Esophagus squamous epithelium (tissue), 5 donors: ENCODE measurements at regions not wholly inside any gene's neighbourhood (a gene's known extent, or its start where the extent isn't known, plus 50 kb on each side); places are given as distances from the start of the nearest gene placed in this dataset.

ENCODE experiments used
- DNase-seq: peaks from one replicate; lab custom pipeline; 2025; lab: John Stamatoyannopoulos, UW
- H3K27ac ChIP-seq, 4 donors: fragments of 200-600 bp; sonication (generic); one replicate each; pipeline ENCODE4 v1.5.1; 2016 to 2019; ENCODE audit warnings: mild to moderate bottlenecking in 1 of 4
- H3K27me3 ChIP-seq, 4 donors: fragments of 200-600 bp; sonication (generic); 1 replicate in 3 of 4; 2 replicates in 1 of 4; pipeline versions ENCODE4 v1.5.1 to v1.6.0; 2017 to 2021; ENCODE audit warnings: antibody characterized with exemption in 1 of 4
- H3K36me3 ChIP-seq, 3 donors: fragments of 200-600 bp; sonication (generic); one replicate each; pipeline ENCODE4 v1.5.1; 2016 to 2019
- H3K4me1 ChIP-seq, 3 donors: fragments of 200-600 bp; sonication (generic); one replicate each; pipeline ENCODE4 v1.5.1; 2017 to 2019
- H3K4me3 ChIP-seq, 4 donors: fragments of 200-600 bp; sonication (generic); 1 replicate in 3 of 4; 2 replicates in 1 of 4; pipeline ENCODE4 v1.5.1; 2016 to 2019; ENCODE audit warnings: mild to moderate bottlenecking in 2 of 4, moderate library complexity in 1 of 4
- H3K9me3 ChIP-seq, 3 donors: fragments of 200-600 bp; sonication (generic); one replicate each; pipeline ENCODE4 v1.5.1; 2016 to 2019
- CTCF ChIP-seq, 6 experiments: fragments of 450-650 bp in 4 of 6; fragments of 200-600 bp in 2 of 6; sonication (generic) in 2 of 6; IDR thresholded peaks; one replicate each; pipeline ENCODE4 v1.5.1; 2016 to 2019; ENCODE audit warnings: antibody characterized with exemption in 6 of 6, mild to moderate bottlenecking in 4 of 6, moderate library complexity in 4 of 6
- POLR2A ChIP-seq, 4 donors: fragments of 450-650 bp; IDR thresholded peaks; one replicate each; pipeline ENCODE4 v1.6.1; 2017; ENCODE audit warnings: antibody characterized with exemption in 4 of 4, mild to moderate bottlenecking in 4 of 4, moderate library complexity in 3 of 4
- WGBS, 2 donors: methylation state at CpG; one replicate each; pipeline ENCODE4 v1.1.5; 2018; 5-methylcytosine and 5-hydroxymethylcytosine counted together
- intact Hi-C: fragments of 100-400 bp; cut with DNase I; formaldehyde crosslinking; loops from one replicate; pipeline ENCODE4 v1.15.0; 2022
- donor health status: DM: yes; HTN: yes; CAD: no.

GRCh38 chr2:137845422-137845821, 118.9 kb upstream of the HNMT start:
- Histone ChIP-seq H3K4me1 (peaks cover 0 to 13% (median 0%) of the 10 kb centered on the region in 3 donors), H3K36me3 (no peaks in the 10 kb centered on the region), H3K4me3 (no peak overlapping the region), H3K9me3 (peaks cover 0 to 6% (median 3%) of the 10 kb centered on the region in 3 donors), H3K27ac (no peak overlapping the region), H3K27me3 (no peaks in the 10 kb centered on the region)
- TF ChIP-seq CTCF (IDR thresholded peaks at IDR 0.05) (no peak), POLR2A (IDR thresholded peaks at IDR 0.05) (no peak)
- intact Hi-C loops = no loop called here
- no peak for DNase-seq

GRCh38 chr2:137846993-137847392, 117.3 kb upstream of the HNMT start:
- Histone ChIP-seq H3K4me3 (no peak overlapping the region), H3K27me3 (no peaks in the 10 kb centered on the region), H3K27ac (peak overlapping the region in 3 of 4 donors; percentile 28 to 50 (median 39)), H3K9me3 (peaks cover 0 to 6% (median 3%) of the 10 kb centered on the region in 3 donors), H3K4me1 (peaks cover 0 to 13% (median 0%) of the 10 kb centered on the region in 3 donors), H3K36me3 (no peaks in the 10 kb centered on the region)
- 24 to 50% methylated on average over 2 of the region's 2 CpGs for WGBS, 2 donors
- TF ChIP-seq POLR2A (IDR thresholded peaks at IDR 0.05) (no peak), CTCF (IDR thresholded peaks at IDR 0.05) (no peak)
- no peak for DNase-seq
- intact Hi-C loops = no loop called here

GRCh38 chr2:137847443-137847842, 116.8 kb upstream of the HNMT start:
- H3K4me1 ChIP-seq = peaks cover 0 to 13% (median 0%) of the 10 kb centered on the region in 3 donors
- H3K9me3 ChIP-seq = peaks cover 0 to 6% (median 3%) of the 10 kb centered on the region in 3 donors
- TF ChIP-seq POLR2A (IDR thresholded peaks at IDR 0.05) = no peak
- no peak for TF ChIP-seq CTCF (IDR thresholded peaks at IDR 0.05)
- DNase-seq = no peak
- intact Hi-C loops = no loop called here
- no peaks in the 10 kb centered on the region for H3K36me3 ChIP-seq
- H3K4me3 ChIP-seq = no peak overlapping the region
- no peaks in the 10 kb centered on the region for H3K27me3 ChIP-seq
- peak overlapping the region in 3 of 4 donors; percentile 28 to 50 (median 39) for H3K27ac ChIP-seq

GRCh38 chr2:137857881-137858280, 106.4 kb upstream of the HNMT start:
- H3K9me3 ChIP-seq = no peaks in the 10 kb centered on the region
- DNase-seq = no peak
- WGBS, 2 donors = 34 to 69% methylated on average over 3 of the region's 3 CpGs

GRCh38 chr2:137862651-137863050, 101.6 kb upstream of the HNMT start:
- intact Hi-C loops = no loop called here
- no peaks in the 10 kb centered on the region for H3K4me1 ChIP-seq
- no peak overlapping the region for H3K4me3 ChIP-seq
- TF ChIP-seq CTCF (IDR thresholded peaks at IDR 0.05) = no peak
- no peak for TF ChIP-seq POLR2A (IDR thresholded peaks at IDR 0.05)
- H3K27me3 ChIP-seq = no peaks in the 10 kb centered on the region
- H3K27ac ChIP-seq = no peak overlapping the region
- WGBS, 2 donors = 71 to 86% methylated on average over 2 of the region's 2 CpGs
- H3K36me3 ChIP-seq = no peaks in the 10 kb centered on the region
- no peak for DNase-seq
- no peaks in the 10 kb centered on the region for H3K9me3 ChIP-seq

More at GRCh38 chr2:137857881-137858280, 106.4 kb upstream of the HNMT start:
- intact Hi-C loops = no loop called here
- Histone ChIP-seq H3K36me3 (no peaks in the 10 kb centered on the region), H3K27ac (no peak overlapping the region), H3K4me3 (no peak overlapping the region), H3K4me1 (no peaks in the 10 kb centered on the region), H3K27me3 (no peaks in the 10 kb centered on the region)
- TF ChIP-seq CTCF (IDR thresholded peaks at IDR 0.05) = no peak
